ENCODE measurements at regions not wholly inside any gene's neighbourhood (a gene's known extent, or its start where the extent isn't known, plus 50 kb on each side); places are given as distances from the start of the nearest gene placed in this dataset.
"Not testable (repeated sequence)": the region's sequence is repeated elsewhere in the genome, so short reads cannot be mapped to it uniquely, and the experiment has no call there.

DNA sequence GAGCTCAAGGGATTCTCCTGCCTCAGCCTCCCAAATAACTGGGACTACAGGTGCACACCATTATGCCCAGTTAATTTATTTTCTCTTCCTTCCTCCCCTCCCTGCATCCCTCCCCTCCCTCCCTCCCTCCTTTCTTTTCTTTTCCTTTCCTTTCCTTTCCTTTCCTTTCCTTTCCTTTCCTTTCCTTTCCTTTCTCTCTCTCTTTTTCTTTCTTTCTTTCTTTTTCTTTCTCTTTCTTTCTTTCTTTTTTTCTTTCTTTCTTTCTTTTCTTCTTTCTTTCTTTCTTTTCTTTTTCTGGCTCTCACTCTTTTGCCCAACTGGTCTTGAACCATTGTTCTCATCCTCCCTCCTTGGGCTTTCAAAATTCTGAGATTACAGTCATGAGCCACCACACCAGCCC is 873.0 kb upstream of the KLHL1 start:
- not testable (repeated sequence) for FAIRE-seq; H3K27ac ChIP-seq (ENCODE audit: low read depth in 1 of 3, low read length in 2 of 3); DNase-seq; H3K4me1 ChIP-seq (ENCODE audit: control insufficient read depth in 3 of 3, insufficient read depth in 2 of 3, low read depth in 1 of 3, low read length in 2 of 3); H3K27me3 ChIP-seq (ENCODE audit: control insufficient read depth in 3 of 3, insufficient read depth in 3 of 3, low read length in 3 of 3); H3K9me3 ChIP-seq (ENCODE audit: control insufficient read depth in 2 of 2, insufficient read depth in 1 of 2, low read depth in 1 of 2, low read length in 1 of 2); H3K36me3 ChIP-seq (ENCODE audit: control insufficient read depth in 3 of 3, insufficient read depth in 2 of 3, low read depth in 1 of 3, low read length in 3 of 3); H3K4me3 ChIP-seq (ENCODE audit: low read depth in 1 of 3, low read length in 3 of 3)

DNA sequence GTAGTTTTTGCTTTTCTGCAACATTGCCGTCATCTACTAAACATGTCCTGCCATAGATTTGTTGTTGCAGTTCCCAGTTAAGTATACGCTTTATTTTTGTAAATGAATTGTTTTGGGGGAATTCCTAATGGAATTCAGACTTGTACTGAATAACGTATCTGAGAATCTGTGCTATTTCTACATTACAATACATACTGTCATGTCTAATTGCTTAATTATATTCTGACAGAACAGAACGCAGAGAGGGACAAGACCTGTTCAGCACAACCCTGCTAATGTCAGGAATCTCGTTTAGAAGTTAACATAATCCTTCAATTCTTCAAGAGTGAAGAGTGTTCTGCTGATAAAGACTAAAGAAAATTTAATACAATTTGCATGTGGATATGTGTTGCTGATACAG is 861.1 kb upstream of the KLHL1 start:
- Histone ChIP-seq H3K27me3 (ENCODE audit: control insufficient read depth in 3 of 3, insufficient read depth in 3 of 3, low read length in 3 of 3) (no peaks in the 10 kb centered on the region), H3K9me3 (ENCODE audit: control insufficient read depth in 2 of 2, insufficient read depth in 1 of 2, low read depth in 1 of 2, low read length in 1 of 2) (no peaks in the 10 kb centered on the region), H3K36me3 (ENCODE audit: control insufficient read depth in 3 of 3, insufficient read depth in 2 of 3, low read depth in 1 of 3, low read length in 3 of 3) (no peaks in the 10 kb centered on the region), H3K4me1 (ENCODE audit: control insufficient read depth in 3 of 3, insufficient read depth in 2 of 3, low read depth in 1 of 3, low read length in 2 of 3) (no peaks in the 10 kb centered on the region), H3K27ac (ENCODE audit: low read depth in 1 of 3, low read length in 2 of 3) (no peak overlapping the region), H3K4me3 (ENCODE audit: low read depth in 1 of 3, low read length in 3 of 3) (no peak overlapping the region)
- no peak for FAIRE-seq
- DNase-seq, result no peak
- WGBS, 3 donors, result 70 to 79% (median 73%) methylated on average over 5 of the region's 5 CpGs

DNA sequence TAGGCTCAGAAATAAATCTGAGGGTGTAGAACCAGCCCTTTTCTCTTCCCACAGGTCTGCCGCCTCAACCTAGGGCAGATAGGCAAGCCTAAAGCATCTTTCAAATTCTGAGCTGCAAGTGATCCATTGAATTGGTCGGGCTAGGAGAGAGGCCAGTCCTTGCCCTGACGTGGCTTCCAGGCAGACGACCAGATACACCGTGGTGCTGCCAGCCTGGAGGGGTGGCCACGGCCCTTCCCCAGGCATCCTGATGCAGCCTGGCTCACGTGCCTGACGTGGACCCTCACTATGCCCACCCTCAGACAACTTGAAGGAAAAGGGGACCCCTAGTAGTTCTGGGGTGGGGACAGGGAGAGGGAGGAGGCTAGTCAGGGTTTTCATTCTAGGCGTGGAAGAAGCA is 859.3 kb upstream of the KLHL1 start:
- 71 to 92% (median 82%) methylated on average over 9 of the region's 9 CpGs for WGBS, 3 donors
- Histone ChIP-seq H3K9me3 (ENCODE audit: control insufficient read depth in 2 of 2, insufficient read depth in 1 of 2, low read depth in 1 of 2, low read length in 1 of 2) (no peaks in the 10 kb centered on the region), H3K27me3 (ENCODE audit: control insufficient read depth in 3 of 3, insufficient read depth in 3 of 3, low read length in 3 of 3) (no peaks in the 10 kb centered on the region), H3K27ac (ENCODE audit: low read depth in 1 of 3, low read length in 2 of 3) (no peak overlapping the region), H3K4me1 (ENCODE audit: control insufficient read depth in 3 of 3, insufficient read depth in 2 of 3, low read depth in 1 of 3, low read length in 2 of 3) (no peaks in the 10 kb centered on the region), H3K36me3 (ENCODE audit: control insufficient read depth in 3 of 3, insufficient read depth in 2 of 3, low read depth in 1 of 3, low read length in 3 of 3) (no peaks in the 10 kb centered on the region), H3K4me3 (ENCODE audit: low read depth in 1 of 3, low read length in 3 of 3) (no peak overlapping the region)
- DNase-seq (no peak), FAIRE-seq (no peak)

DNA sequence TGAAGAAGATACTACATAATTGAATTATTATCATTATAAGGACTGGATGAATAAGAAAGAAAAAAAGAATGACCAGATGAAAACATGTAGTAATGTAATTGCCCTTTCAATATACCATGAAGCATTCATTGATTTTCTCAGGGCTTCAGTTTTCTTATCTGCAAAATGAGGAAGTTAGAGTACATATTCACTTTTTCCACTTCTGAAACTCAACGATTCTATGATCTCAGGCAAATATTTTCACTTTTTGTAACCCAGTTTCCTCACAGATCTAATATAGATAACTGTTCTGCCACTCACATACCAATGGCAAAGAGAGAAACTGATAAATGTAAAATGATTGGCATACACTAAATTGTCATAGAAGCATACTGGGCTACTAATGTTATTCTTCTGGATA is 856.6 kb upstream of the KLHL1 start:
- no peak for DNase-seq
- no peaks in the 10 kb centered on the region for H3K4me1 ChIP-seq (ENCODE audit: control insufficient read depth in 3 of 3, insufficient read depth in 2 of 3, low read depth in 1 of 3, low read length in 2 of 3)
- H3K36me3 ChIP-seq (ENCODE audit: control insufficient read depth in 3 of 3, insufficient read depth in 2 of 3, low read depth in 1 of 3, low read length in 3 of 3), result no peaks in the 10 kb centered on the region
- no peak overlapping the region for H3K4me3 ChIP-seq (ENCODE audit: low read depth in 1 of 3, low read length in 3 of 3)
- no peaks in the 10 kb centered on the region for H3K9me3 ChIP-seq (ENCODE audit: control insufficient read depth in 2 of 2, insufficient read depth in 1 of 2, low read depth in 1 of 2, low read length in 1 of 2)
- H3K27ac ChIP-seq (ENCODE audit: low read depth in 1 of 3, low read length in 2 of 3), result no peak overlapping the region
- no peaks in the 10 kb centered on the region for H3K27me3 ChIP-seq (ENCODE audit: control insufficient read depth in 3 of 3, insufficient read depth in 3 of 3, low read length in 3 of 3)
- WGBS, 3 donors, result 6 to 11% (median 9%) methylated on average over 1 of the region's 1 CpG
- no peak for FAIRE-seq

DNA sequence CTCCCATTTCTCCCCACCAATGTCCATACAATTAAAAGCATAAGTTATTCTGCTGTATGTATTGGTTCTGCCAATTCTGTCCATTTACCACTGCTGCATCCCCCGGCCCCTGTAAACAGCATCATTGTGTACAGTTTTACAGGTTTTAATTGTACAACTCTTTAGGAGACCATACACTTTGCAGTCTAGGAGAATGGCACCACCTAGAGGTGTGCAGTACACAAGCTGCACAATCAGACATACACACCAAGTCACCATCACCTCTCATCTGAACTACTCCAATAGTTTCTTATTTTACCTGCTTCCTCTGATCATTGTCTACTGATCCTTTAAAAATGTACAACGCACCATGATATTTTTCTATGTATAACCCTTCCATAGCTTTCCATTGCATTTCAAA is 855.9 kb upstream of the KLHL1 start:
- WGBS, 3 donors, result 88 to 92% (median 92%) methylated on average over 2 of the region's 2 CpGs
- DNase-seq, result no peak
- H3K9me3 ChIP-seq (ENCODE audit: control insufficient read depth in 2 of 2, insufficient read depth in 1 of 2, low read depth in 1 of 2, low read length in 1 of 2), result no peaks in the 10 kb centered on the region
- no peak for FAIRE-seq
- no peaks in the 10 kb centered on the region for H3K27me3 ChIP-seq (ENCODE audit: control insufficient read depth in 3 of 3, insufficient read depth in 3 of 3, low read length in 3 of 3)
- H3K4me1 ChIP-seq (ENCODE audit: control insufficient read depth in 3 of 3, insufficient read depth in 2 of 3, low read depth in 1 of 3, low read length in 2 of 3), result no peaks in the 10 kb centered on the region
- H3K36me3 ChIP-seq (ENCODE audit: control insufficient read depth in 3 of 3, insufficient read depth in 2 of 3, low read depth in 1 of 3, low read length in 3 of 3), result no peaks in the 10 kb centered on the region
- no peak overlapping the region for H3K27ac ChIP-seq (ENCODE audit: low read depth in 1 of 3, low read length in 2 of 3)
- no peak overlapping the region for H3K4me3 ChIP-seq (ENCODE audit: low read depth in 1 of 3, low read length in 3 of 3)

DNA sequence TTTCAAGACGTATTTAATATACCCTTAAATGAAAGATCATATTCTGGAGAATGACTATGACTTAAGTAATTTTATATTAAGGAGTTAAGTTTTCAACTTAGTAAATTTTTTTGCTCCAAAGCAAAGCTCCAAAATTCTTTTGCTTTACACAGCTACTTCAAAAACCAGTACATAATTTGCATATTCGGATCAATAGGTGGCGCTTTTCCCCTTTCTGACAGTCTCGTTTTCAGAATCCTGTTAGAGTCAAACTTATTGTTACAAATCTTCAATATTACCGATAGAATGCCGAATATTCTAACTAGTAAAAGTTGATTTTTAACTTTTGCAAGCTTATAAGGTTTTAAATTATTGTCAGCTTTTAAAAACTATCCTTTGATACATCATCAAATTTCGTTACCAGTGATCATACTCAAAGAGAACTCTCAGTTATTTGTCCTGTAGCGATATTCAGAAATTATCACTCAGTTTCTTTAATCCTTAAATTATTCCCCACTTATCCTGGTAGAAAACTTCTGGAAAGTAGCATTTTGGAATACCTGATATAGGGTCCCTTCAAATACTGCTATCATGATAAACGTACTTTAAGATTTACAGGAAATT is 852.7 kb upstream of the KLHL1 start:
- DNase-seq (peak; percentile 34 to 50), FAIRE-seq (no peak)
- WGBS, 3 donors, result 28 to 37% (median 36%) methylated on average over 9 of the region's 9 CpGs
- Histone ChIP-seq H3K27ac (ENCODE audit: low read depth in 1 of 3, low read length in 2 of 3) (no peak overlapping the region), H3K9me3 (ENCODE audit: control insufficient read depth in 2 of 2, insufficient read depth in 1 of 2, low read depth in 1 of 2, low read length in 1 of 2) (no peaks in the 10 kb centered on the region), H3K4me3 (ENCODE audit: low read depth in 1 of 3, low read length in 3 of 3) (no peak overlapping the region), H3K4me1 (ENCODE audit: control insufficient read depth in 3 of 3, insufficient read depth in 2 of 3, low read depth in 1 of 3, low read length in 2 of 3) (no peaks in the 10 kb centered on the region), H3K27me3 (ENCODE audit: control insufficient read depth in 3 of 3, insufficient read depth in 3 of 3, low read length in 3 of 3) (no peaks in the 10 kb centered on the region), H3K36me3 (ENCODE audit: control insufficient read depth in 3 of 3, insufficient read depth in 2 of 3, low read depth in 1 of 3, low read length in 3 of 3) (no peaks in the 10 kb centered on the region)

DNA sequence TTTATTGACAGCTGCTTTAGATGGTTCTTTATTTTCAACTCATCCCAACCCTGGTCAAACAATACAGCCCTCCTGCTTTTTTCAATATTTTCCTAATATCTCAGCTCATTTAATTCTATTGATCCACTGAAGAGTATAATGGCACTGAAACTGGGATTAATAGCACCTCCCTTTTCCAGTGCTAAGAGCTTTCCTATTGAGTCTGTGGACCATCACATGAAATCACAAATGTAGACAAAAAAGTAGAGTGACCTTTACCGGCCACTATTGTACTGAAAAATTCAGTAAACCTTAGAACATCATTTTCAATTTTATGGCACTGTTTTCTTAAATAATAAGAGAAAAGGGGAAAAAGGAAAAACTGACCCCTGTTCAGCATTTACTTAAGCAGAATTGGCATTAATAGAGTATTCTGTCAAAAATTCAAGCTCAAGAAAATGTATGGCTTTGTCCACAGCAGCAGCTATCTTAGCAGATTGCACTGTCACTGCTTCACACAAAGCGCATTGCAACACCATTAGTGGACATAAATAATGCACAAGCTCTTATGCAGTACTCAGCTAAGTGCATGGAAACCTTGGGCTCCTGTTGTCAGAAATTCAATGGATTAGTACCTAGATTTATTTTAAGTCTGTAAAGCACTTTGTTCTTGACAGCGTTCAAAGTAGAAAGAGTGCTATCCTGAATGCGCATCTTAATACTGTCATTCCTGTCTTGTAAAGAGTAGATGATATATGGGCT is 851.0 kb upstream of the KLHL1 start:
- Histone ChIP-seq H3K27ac (ENCODE audit: low read depth in 1 of 3, low read length in 2 of 3) (no peak overlapping the region), H3K36me3 (ENCODE audit: control insufficient read depth in 3 of 3, insufficient read depth in 2 of 3, low read depth in 1 of 3, low read length in 3 of 3) (no peaks in the 10 kb centered on the region), H3K4me3 (ENCODE audit: low read depth in 1 of 3, low read length in 3 of 3) (no peak overlapping the region), H3K9me3 (ENCODE audit: control insufficient read depth in 2 of 2, insufficient read depth in 1 of 2, low read depth in 1 of 2, low read length in 1 of 2) (no peaks in the 10 kb centered on the region), H3K4me1 (ENCODE audit: control insufficient read depth in 3 of 3, insufficient read depth in 2 of 3, low read depth in 1 of 3, low read length in 2 of 3) (no peaks in the 10 kb centered on the region), H3K27me3 (ENCODE audit: control insufficient read depth in 3 of 3, insufficient read depth in 3 of 3, low read length in 3 of 3) (no peaks in the 10 kb centered on the region)
- no peak for DNase-seq
- 84 to 90% (median 87%) methylated on average over 4 of the region's 4 CpGs for WGBS, 3 donors
- no peak for FAIRE-seq

DNA sequence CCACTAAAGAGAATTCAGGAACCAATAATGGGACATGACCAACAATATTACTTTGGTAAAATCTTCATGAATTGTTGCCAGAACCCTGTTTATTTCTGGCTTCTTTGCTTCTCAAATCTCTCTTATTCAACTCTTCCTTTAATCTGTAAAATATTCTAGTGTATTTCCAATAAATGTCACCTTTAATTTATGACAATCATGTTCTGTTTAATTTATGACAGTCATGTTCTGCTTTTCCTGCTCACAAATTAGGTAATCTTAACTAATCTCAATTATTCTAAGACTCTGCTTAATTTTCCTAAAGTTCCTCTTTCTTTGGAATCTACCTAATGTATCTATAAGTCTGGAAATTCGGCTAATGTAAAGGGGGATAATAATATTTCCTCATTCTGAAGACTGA is 847.6 kb upstream of the KLHL1 start:
- Histone ChIP-seq H3K27ac (ENCODE audit: low read depth in 1 of 3, low read length in 2 of 3) (no peak overlapping the region), H3K9me3 (ENCODE audit: control insufficient read depth in 2 of 2, insufficient read depth in 1 of 2, low read depth in 1 of 2, low read length in 1 of 2) (no peaks in the 10 kb centered on the region), H3K4me1 (ENCODE audit: control insufficient read depth in 3 of 3, insufficient read depth in 2 of 3, low read depth in 1 of 3, low read length in 2 of 3) (no peaks in the 10 kb centered on the region), H3K27me3 (ENCODE audit: control insufficient read depth in 3 of 3, insufficient read depth in 3 of 3, low read length in 3 of 3) (no peaks in the 10 kb centered on the region), H3K36me3 (ENCODE audit: control insufficient read depth in 3 of 3, insufficient read depth in 2 of 3, low read depth in 1 of 3, low read length in 3 of 3) (no peaks in the 10 kb centered on the region), H3K4me3 (ENCODE audit: low read depth in 1 of 3, low read length in 3 of 3) (no peak overlapping the region)
- no peak for FAIRE-seq
- 59 to 81% (median 74%) methylated on average over 1 of the region's 1 CpG for WGBS, 3 donors
- DNase-seq, result no peak

DNA sequence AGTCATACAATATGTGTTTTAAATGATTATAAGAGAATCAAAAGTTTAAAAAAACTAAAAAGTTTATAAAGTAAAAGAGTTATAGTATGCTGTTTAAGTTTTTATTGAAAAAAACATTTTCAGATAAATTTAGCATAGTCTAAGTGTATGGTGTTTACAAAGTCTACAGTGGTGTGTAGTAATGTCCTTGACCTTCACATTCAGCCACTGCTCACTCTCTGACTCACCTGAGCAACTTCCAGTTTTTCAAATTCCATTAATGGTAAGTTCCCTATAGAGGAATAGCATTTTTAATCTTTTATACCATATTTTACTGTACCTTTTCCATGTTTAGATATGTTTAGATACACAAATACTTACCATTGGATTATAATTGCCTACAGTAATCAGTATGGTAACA is 842.4 kb upstream of the KLHL1 start:
- Histone ChIP-seq H3K4me1 (ENCODE audit: control insufficient read depth in 3 of 3, insufficient read depth in 2 of 3, low read depth in 1 of 3, low read length in 2 of 3) (no peaks in the 10 kb centered on the region), H3K27ac (ENCODE audit: low read depth in 1 of 3, low read length in 2 of 3) (no peak overlapping the region), H3K36me3 (ENCODE audit: control insufficient read depth in 3 of 3, insufficient read depth in 2 of 3, low read depth in 1 of 3, low read length in 3 of 3) (no peaks in the 10 kb centered on the region), H3K9me3 (ENCODE audit: control insufficient read depth in 2 of 2, insufficient read depth in 1 of 2, low read depth in 1 of 2, low read length in 1 of 2) (no peaks in the 10 kb centered on the region), H3K4me3 (ENCODE audit: low read depth in 1 of 3, low read length in 3 of 3) (no peak overlapping the region), H3K27me3 (ENCODE audit: control insufficient read depth in 3 of 3, insufficient read depth in 3 of 3, low read length in 3 of 3) (no peaks in the 10 kb centered on the region)
- FAIRE-seq (no peak), DNase-seq (no peak)
